ENCODE measurements at regions not wholly inside any gene's neighbourhood (a gene's known extent, or its start where the extent isn't known, plus 50 kb on each side); places are given as distances from the start of the nearest gene placed in this dataset.

- no peak for TF ChIP-seq NCOA2 (IDR thresholded peaks at IDR 0.05; ENCODE audit: partially characterized antibody in 2 of 2)
- no peak for TF ChIP-seq ZNF592 (IDR thresholded peaks at IDR 0.05)
- no peak for TF ChIP-seq ZNF24 (IDR thresholded peaks at IDR 0.05)
- TF ChIP-seq ZBTB11 (CRISPR knock-in tag; IDR thresholded peaks at IDR 0.05): no peak
- TF ChIP-seq E2F3 (CRISPR knock-in tag; IDR thresholded peaks at IDR 0.05): no peak
- TF ChIP-seq HNRNPH1 (optimal IDR thresholded peaks at IDR 0.05; ENCODE audit: low read depth, low read length): no peak
- TF ChIP-seq SMC3 (conservative IDR thresholded peaks at IDR 0.05; ENCODE audit: insufficient read depth, low read depth, low read length): no peak
These were observed 279.1 kb downstream of the ZEB2 start (continued) for GRCh38 chr2:144240656-144241339.
